NCI-H1417 treated with DMSO at 0.1 percent for 48 hours (cell line): ENCODE measurements at regions not wholly inside any gene's neighbourhood (a gene's known extent, or its start where the extent isn't known, plus 50 kb on each side); places are given as distances from the start of the nearest gene placed in this dataset.
"Not testable (repeated sequence)": the region's sequence is repeated elsewhere in the genome, so short reads cannot be mapped to it uniquely, and the experiment has no call there.

Experiments used
- DNase-seq: peaks from one replicate; lab custom pipeline; 2025; lab: John Stamatoyannopoulos, UW

DNA sequence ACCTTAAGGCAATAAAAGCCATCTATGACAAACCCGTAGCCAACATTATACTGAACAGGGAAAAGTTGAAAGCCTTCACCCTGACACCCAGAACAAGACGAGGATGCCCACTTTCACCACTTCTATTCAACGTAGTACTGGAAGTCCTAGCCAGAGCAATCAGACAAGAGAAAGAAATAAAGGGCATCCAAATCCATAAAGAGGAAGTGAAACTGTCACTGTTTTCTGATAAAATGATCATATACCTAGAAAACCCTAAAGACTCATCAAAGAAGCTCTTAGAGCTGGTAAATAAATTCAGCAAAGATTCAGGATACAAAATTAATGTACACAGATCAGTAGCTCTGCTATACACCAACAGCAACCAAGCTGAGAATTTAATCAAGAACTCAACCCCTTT, 1561.9 kb upstream of the CELF4 start:
- not testable (repeated sequence) for DNase-seq

DNA sequence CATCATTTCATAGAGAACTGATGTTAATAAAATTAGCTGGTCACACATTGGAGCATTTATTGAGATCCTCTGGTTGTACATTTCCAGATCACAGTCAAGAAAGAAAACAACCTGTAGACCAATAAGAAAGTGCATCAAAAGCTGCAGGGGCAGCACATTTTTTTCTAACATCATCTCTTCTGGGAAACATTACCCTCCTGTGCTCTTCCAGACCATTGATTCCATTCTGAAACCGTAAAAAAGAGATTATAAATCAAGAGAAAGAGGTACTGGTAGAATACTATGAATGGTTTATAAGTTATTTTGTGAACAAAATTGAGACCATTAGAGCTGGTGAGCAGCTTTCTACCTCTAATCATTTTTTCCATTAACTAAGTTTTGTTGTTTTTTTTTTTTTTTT, 1548.2 kb upstream of the CELF4 start:
- no peak for DNase-seq

DNA sequence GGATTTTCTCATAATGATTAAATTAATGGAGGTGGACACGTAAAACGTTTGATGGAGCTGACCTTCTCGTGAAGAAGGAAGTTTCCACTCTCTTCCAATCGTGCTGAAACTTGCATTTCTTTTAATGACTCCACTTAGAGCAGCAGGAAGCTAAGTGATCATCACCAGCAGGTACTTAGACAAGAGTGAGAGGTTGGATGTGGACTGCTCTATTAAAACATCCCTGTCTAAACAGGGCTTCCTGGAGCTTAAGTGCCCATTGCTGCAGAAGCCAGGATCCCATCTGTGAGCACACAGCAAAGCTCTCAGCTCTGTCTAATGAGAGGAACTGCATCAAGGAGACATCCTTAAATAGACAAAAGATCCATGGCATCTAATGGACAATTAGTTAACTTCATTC, 1539.5 kb upstream of the CELF4 start:
- peak; percentile 52 for DNase-seq

GRCh38 chr18:39072970-39073369, 1507.4 kb upstream of the CELF4 start:
- DNase-seq: no peak

- DNase-seq: no peak
Measured at GRCh38 chr18:39062426-39062825, 1496.8 kb upstream of the CELF4 start.

DNA sequence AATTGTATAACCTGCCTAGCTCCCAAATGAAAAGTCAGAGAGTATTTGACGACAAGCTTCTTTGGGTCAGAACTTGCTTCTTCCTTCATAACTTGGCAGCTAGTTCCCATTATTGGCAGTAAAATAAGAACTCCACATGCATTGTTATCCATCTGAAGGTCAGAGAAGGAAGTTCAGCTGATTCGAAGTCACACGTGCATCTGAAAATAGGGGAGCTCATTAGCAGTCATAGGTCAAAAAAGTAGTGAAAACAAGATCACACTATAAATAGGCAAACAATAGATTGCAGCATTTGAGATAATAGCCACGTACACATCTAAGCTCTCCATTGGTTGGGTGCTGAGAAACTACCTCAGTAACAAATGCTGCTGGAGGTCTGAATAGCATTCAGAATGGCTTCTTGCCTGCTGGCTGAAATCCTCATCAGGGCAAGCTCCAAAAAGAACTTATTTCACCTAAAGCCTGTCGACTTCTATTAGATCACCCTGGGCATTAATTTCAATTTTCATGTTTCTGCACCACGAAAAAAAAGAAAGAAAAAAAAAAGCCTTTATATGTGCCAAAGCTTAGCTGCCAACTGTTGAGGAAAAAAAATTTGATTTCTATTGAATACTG, 1492.9 kb upstream of the CELF4 start:
- no peak for DNase-seq

GRCh38 chr18:39057423-39058064, 1491.9 kb upstream of the CELF4 start:
- no peak for DNase-seq

DNA sequence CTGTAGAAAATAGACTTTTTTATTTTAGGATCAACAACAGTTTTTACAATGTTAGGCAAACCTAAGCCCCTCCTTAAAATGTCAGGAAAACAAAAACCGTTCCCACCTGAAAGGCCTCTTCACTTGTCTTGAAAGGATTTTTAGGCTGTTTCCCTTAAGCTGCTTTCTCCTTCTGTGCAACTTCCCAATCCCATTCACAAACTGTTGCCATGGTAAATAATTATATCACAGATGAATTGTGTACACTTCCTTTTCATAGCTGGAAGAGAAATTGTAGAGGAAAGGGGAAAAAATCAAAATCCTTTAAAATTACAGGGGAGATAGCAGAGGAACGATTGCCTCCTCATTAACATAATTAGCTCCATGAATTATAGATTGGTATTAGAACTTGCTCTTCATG, 1488.0 kb upstream of the CELF4 start:
- peak; percentile 39 for DNase-seq

GRCh38 chr18:39051013-39051412, 1485.4 kb upstream of the CELF4 start:
- DNase-seq: no peak

DNA sequence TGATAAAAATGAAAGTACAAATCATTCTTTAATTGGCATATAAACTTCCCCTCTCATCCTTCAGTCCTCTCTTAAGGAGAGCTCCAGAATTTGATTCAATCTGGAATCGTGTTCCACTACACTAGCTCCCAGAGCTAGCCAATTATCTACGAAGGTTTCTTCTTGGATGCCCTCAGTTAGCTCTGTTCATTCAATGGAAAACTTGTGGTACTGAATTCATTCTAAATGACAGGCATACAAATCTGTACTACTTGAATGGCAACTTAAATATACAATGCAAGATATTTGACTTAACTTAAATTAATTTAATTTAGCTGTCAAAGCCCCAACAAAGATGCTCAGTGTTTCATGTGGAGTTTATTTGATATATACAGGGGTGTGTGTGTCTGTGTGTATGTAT, 1474.2 kb upstream of the CELF4 start:
- DNase-seq: no peak

GRCh38 chr18:39037925-39038324, 1472.3 kb upstream of the CELF4 start:
- DNase-seq: no peak

DNA sequence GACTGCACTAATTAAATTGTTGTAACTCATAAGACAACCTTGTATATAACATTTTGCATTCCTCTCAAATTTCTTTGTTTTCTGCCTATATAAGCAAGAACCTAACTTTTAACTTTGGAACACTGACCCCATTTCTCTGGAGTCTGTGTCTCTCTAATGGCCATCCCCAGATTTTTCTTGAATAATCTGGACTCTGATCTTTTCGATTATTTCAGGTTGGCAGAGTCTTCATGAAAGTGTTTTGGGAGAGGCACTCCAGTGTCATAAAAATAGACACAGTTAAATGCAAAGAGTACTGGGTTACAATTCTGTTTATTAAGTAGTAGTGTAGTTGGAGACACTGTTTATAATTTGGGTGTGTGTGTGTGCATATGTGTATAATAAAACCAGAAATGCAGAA, 1467.7 kb upstream of the CELF4 start:
- no peak for DNase-seq

DNA sequence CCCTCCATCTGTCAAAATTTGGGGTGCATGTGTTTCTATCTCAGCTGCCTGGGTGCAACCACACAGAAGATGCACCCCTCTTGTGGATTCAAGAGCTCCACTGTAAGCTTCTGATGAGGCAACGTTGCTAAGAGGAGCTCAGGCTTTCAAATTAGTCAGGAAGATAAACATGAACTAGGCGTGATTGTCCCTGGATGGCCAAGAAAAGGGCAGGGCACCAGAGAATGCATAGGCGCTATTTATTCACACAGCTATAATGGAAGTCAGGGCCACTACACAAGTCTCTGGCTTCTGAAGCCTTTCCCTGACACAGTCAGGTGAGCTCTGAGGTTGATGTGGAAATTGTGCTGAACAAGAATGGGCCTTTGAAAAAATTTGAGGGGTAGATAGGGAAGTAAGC, 1466.0 kb upstream of the CELF4 start:
- no peak for DNase-seq

- no peak for DNase-seq
Measured at GRCh38 chr18:39030124-39030655, 1464.6 kb upstream of the CELF4 start.

DNA sequence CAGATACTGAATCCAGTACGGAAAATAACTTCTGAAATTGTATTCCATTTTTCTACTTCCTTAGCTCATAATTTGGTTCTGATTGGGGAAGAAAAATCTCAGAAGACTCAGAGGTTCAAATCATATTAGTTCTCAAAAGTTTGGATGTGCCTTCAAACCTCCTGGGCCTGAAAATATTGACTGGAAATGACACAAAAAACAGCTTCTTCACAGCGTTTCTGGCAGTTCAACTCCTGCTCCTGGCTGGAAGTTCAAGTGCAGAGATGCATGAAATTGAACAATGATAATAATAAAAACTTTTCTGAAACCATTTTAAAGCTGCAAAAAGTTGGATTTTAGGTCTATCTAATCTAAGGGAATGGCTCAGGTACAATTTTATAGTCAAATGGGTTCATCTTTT, 1459.9 kb upstream of the CELF4 start:
- DNase-seq: no peak

DNA sequence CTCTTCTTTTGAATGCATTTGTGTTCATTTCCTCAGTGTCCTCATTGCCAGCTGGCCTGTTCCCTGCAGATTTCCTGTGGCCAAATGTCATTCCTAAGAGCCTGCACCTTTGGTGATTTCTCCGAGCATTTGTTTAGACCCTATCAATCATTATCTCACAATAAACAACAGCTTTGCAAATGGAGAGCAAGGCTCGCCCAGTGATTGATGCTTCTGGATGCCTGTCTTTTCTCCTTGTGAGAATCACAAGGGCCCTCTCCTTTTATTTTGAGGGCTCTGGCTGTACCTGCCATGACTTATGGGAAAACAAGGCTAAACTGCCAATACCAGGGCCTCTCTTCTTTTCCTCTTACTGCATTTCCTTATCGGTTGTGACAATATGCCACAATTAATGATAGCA, 1454.4 kb upstream of the CELF4 start:
- no peak for DNase-seq

GRCh38 chr18:39007031-39007902, 1441.7 kb upstream of the CELF4 start:
- no peak for DNase-seq

GRCh38 chr18:38996056-38996455, 1430.5 kb upstream of the CELF4 start:
- DNase-seq: no peak

GRCh38 chr18:38993342-38993741, 1427.7 kb upstream of the CELF4 start:
- DNase-seq: no peak

- no peak for DNase-seq
Measured at GRCh38 chr18:38984968-38985367, 1419.4 kb upstream of the CELF4 start.

DNA sequence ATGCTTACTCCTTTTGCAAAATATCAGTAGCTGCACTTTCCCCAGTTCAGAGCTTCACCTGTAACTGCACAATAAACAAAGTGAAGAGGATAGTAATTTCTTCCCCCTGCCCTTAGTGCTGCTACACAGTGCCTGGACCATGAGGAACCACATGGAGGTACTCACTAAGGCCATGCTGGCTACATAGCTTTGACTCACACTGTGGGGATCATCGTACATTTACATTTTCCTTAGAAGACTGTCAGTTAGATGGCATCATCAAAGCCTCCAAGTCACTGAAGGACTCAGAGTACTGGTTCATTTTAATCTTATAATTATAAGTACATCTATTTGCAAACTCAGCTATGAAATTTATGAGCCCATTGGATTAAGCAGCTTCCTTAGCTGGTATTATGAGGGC, 1416.5 kb upstream of the CELF4 start:
- no peak for DNase-seq

GRCh38 chr18:38981389-38981788, 1415.8 kb upstream of the CELF4 start:
- DNase-seq: no peak

DNA sequence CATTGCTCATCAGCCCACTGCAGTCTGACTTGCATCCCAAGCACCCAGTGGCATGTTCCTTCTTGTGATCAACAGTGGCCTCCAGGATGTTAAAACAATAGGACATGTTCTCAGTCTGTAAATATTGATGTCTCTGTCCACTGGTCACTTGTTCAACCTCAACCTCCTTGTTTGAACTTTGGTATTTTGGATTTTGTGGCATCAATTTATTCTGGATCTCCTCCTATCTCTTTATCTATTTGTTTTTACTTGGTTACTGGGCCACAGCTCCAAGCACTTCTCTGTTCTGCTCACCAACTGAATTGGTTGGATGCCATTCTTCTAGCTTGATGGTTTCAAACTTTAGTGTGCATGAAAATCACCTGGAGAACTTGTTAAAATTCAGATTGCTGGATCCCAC, 1414.8 kb upstream of the CELF4 start:
- no peak for DNase-seq
